Omental fat pad (tissue), 3 donors: ENCODE measurements at regions not wholly inside any gene's neighbourhood (a gene's known extent, or its start where the extent isn't known, plus 50 kb on each side); places are given as distances from the start of the nearest gene placed in this dataset. TPM values are rescaled to one million over a fixed set of nuclear protein-coding genes. Genes with fewer than 3 reads are reported as not detected.

Experiments
- ATAC-seq: fragments of 150-250 bp; one replicate; pipeline ENCODE4 v1.9.1; 2016; ENCODE audit warnings: mild to moderate bottlenecking, moderate library complexity; ENCODE audit not compliant: low FRiP score
- DNase-seq: peaks from one replicate; pipeline ENCODE4 v3.0.0-alpha.2; 2019; ENCODE audit warnings: low spot score
- CTCF ChIP-seq, 3 donors: fragments of 450-650 bp; IDR thresholded peaks; one replicate each; pipeline ENCODE4 v1.5.1; 2016 to 2017; ENCODE audit warnings: antibody characterized with exemption in 3 of 3, mild to moderate bottlenecking in 3 of 3, moderate library complexity in 2 of 3
- small RNA-seq: library from RNA; depleted of rRNA; stranded (forward); fragments of <200 nt; gene quantifications from one replicate; pipeline ENCODE3, GENCODE V24; 2016

GRCh38 chr4:56084851-56085250 lies 136.1 kb downstream of the CEP135 start:
- no peak for TF ChIP-seq CTCF (IDR thresholded peaks at IDR 0.05)
- DNase-seq (no peak), ATAC-seq (no peak)

Small RNAs in the stretch of these regions (small RNA-seq; reads per million reads assigned to genes)
- gene RNA5SP161: not detected
